UCSD-AML1 (cell line): ENCODE measurements at regions not wholly inside any gene's neighbourhood (a gene's known extent, or its start where the extent isn't known, plus 50 kb on each side); places are given as distances from the start of the nearest gene placed in this dataset.

ENCODE experiments used
- DNase-seq: peaks from one replicate; lab custom pipeline; 2025; ENCODE audit not compliant: unreplicated experiment; lab: John Stamatoyannopoulos, UW

DNA sequence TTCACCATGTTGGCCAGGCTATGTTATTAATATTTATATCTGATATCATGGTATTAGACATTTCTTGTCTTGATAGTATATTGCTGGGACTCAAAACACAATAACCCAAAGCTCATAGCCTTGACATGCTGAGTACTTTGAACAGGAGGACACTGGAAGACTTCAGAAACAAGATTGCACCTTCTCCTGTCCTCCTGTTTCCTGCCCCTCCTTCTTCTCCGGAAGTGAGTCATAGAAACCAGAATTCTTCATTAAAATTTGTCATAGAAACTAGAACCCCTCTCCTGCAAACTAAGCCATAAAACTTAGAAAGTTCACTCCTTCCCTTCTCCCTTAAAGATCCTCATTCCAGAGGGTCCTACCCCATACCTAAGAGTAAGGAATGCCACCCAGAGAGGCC lies 400.2 kb downstream of the SLITRK5 start:
- DNase-seq: no peak

DNA sequence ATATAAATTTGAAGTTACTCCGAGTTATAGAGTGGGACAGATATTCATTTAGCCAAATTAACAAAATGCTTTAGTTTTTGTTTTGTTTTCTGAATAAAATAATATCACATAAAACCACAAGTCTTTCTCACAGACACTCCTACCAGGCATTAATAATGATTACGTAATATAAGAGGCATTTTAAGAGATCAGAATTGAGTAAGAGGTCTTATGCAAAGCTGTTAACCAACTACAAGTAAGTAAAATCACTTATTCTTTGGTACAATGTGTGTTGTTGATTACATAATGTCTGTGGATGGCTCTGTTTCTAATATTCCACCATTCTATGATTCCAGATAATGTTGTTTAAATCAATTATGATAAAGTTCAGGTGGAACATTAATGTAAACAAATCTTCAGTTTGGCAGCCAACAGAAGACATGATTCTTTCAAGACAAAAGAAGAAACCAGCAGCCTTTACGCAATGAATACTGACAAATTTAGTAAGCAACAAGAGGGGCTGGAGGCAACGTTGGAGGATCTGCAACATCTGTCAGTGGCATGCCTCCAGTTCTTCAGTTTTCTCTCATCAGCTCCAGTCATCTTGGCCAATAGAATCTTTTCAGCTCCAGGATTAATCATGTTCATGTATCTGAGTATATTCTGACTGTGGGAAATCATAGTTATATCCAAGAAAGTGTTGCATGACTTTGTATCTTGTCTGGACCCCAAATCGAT lies 403.8 kb downstream of the SLITRK5 start:
- DNase-seq: no peak

DNA sequence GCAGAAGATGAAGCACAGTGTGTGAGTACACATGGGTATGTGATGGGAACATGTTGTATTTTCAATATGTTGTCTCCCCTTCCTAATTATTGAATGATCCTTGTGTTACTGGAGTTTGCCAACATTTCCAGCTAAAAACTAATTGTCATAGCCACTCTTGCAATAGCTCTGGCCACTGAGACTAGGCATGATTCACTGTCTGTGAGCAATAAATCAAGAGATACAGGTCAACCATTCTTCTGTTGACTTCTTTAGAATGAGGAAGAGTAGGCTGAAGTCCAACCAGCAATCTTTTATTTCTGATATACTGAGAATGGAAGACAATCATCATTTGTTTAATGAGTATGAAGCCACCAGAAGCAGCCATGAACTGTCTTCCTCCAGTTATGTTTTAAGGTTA lies 413.9 kb downstream of the SLITRK5 start:
- no peak for DNase-seq

DNA sequence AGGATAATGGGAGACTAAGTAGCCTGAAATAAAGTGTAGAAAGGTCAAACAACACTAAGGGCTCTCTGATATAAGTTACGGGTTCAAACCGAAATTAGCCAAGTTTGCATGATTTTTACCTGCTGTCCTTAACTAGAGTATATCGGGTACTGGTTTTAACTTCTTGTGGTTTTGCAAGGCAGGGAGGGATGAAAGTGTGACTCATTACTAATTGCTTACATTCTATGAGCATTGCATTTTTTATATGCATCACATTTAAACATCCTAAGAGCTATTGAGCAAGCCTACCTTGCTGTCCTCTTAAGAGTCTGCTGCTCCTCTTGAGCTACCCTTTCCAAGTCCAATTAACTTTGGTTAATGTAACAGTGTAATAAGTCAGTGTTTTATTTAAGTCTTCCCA lies 415.4 kb downstream of the SLITRK5 start:
- DNase-seq: no peak

DNA sequence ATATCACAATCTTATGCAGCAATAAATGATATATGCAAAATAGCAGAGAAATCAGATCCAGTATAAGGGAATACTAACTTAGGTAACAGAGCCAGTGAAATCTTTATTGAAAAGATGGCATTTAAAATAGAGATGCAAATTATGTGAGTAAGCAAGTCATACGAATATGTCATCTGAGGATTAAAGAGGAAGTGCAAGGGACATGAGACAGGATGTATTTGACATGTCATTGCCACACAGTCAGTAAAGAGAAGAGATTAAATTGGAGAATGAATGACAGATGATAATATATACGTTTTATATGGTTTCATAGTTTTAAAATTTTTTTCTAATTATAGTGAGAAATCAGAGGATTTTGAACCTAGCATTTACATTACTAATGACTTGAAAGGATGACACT lies 426.4 kb downstream of the SLITRK5 start:
- no peak for DNase-seq

DNA sequence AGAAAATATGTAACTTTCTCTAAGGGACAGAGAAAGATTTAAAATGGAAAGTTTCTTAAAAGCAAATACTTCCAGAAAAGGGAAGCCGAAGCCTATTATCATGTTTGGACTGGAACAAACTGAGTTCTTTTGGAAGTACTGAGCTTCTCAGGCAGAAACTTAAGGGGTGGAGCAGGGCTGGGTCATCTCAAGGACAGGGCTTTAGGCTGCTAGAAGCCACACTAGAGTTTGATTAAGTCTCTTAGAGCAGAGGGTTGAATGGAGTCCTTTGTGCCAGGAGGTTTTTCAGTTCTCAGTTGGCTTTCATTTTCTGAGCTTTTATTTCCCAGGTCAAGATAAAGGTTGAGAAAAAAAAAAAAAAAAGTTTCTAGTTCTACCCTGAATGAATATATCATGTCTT lies 432.7 kb downstream of the SLITRK5 start:
- DNase-seq: no peak

DNA sequence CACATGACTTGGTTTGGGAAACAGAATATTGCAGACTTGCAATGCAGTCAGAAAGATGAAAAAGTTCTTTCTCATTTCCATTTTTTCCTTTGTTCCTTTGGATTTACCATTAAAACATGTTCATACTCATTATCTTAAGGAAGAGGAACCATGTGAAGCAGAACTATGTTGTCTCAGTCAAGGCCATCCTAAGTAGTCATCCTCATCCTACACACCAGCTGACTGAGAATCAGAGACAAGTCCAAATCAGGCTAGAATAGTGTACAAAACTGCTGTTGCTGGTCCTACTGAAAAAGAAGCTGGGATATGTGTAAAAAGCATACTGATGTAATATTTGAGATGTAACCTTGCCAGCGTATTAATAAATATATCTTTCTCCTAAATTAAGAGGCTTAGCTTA lies 433.4 kb downstream of the SLITRK5 start:
- DNase-seq: no peak

DNA sequence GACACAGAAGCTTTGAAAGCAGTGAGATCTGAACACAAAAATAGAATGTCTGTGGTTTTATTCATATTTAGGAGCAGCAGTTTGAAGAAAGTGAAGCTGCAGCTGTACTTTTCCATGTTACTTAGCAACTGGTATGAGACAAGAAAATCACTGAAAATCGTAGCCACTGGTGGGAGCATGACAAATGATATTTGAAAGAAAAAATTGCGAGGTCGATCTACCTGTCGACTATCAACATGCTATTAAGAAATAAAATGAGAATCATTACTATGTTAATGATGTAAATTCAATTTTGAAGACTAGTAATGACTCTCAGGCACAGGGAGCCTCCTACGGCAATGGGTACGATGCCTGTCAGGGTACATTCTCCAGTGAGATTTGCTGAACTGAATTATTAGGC lies 436.4 kb downstream of the SLITRK5 start:
- DNase-seq: no peak

DNA sequence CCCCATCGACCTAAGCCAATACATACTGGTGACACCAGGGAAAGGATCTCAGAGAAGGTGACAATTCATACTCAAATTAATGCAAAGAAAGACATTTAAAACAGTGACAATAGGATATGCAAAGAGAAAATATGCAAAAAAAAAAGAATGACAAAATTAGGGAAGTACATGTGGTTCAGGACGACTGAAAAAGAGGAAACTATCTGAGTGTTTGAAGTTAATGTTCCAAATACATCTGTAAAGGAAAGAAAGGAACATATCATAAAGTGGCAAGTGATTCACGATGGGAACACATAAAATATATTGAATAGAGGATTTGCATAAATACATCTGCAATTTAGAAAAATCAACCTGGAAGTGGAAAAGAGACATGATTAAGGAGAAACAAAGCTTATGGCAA lies 441.4 kb downstream of the SLITRK5 start:
- no peak for DNase-seq

DNA sequence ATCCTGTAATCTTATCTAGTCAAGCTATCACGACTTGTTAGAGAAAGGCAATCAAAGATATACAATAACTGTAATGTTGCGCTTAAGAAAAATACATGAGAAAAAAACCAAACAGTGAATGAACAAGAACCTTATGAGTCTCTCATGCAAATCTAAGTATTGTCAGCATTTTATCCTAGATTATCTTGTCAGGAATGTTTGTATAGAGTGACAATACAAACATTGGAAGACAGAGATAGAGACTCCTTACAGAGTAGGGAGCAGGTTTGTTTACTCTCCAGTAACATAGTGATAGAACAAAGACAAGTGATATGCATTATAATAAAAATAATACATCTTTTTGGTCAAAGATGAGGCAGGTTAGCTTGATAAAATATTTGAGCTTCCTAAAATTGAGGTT lies 444.8 kb downstream of the SLITRK5 start:
- DNase-seq: no peak

DNA sequence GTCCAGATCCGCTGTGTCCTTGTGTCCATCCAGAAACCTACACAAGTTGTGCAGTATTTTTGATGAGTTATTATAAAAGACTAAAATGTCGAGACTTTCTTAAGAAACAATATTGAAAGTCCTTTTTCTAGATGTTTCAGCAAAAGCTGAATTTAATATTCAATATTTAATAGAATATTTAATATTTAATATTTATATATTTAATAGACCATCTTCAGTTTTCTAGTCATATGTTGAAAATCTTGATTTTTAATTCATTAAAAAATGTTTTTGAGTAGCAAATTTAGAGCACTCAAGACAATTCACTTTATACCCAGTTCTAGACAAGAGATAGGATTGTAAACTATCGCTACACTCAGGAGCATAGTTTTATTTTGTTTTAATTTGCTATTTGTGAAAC lies 447.8 kb downstream of the SLITRK5 start:
- no peak for DNase-seq

DNA sequence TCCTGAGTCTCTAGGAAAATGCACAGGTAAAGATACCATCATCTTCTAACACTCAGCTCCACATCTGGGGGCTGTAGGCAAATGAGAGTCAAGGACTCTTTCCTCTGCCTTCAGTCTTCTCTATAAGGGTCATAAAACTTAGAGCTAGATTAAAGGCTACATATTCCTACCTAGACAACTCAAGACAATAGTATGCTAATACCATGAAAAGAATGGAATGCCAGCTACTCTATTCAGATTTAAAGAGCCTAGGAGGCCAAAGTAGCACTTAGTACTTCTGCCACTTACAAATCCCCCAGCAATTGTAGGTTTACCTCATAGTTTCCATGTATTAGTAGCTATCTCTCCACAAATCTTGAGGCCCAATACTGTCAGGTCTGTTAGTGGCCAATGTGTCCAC lies 453.0 kb downstream of the SLITRK5 start:
- no peak for DNase-seq

DNA sequence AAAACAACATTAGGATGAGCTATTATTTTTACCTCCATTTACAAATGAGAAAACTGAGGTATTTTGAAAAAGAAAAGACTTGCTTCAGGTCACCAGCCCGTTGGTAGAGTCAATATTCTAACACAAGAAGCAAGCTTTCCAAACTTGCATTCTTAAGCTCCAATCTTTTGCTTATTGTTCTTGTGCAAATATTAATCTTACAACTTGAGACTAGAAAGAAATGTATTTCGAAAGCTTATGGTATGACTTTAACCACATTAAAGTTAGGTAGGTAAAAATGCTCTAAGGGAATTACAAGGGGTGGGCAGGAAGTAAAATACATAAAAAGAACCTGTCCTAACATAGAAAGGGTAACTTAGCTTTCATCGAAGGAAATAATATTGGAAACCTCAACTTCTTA lies 453.9 kb downstream of the SLITRK5 start:
- DNase-seq: no peak

DNA sequence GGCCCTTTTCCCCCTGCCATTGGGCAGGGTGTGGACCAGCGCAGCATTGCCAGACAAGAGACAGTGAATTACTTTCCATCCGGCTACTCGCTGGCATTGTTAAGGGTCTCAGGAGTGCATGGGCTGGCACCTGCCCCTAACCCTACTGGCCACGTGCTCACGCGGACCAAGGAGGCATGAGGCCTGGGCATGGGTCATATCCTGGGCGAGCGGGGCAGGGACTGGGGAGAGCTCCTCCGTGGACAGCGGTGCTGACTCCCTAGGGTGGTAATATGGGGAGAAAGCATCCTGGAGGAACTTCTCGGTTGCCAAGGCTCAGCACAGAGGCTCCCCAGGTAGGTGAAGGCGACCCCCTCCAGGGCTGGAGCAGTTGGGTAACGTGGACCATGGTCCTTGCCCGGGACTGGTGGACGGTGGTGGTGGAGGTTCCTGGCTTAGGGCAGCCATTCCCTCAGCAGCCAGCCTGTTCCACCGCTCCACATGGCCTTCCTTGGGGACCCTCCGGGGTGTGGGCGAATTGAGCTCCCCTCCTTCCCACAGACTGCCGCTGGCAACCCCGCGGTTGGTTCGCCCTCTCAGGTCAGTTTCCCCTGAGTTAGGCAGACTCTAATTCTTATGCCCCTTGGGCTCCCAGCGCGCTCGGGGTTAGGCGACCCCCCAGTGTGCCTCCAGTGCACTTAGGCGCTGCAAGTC lies 465.1 kb downstream of the SLITRK5 start:
- peak; percentile 3 for DNase-seq

DNA sequence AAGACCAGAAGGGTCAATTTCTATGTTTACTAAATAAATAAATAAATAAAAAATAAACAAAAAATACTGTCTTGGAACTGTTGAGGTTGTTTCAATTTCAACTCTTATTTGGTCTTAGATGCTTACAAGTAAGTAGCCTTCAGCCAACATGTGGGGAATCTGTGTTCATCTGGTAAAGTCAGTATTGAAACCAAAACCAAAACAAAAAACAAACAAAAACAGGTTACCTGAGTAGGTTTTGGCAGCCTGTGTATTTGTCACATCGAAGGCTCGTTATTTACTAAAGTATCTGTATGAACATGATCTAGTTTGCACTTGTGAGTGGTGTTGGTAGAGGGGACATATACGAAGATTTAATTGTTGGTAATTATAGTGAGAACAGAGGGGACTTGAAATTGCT lies 471.5 kb downstream of the SLITRK5 start:
- DNase-seq: no peak

DNA sequence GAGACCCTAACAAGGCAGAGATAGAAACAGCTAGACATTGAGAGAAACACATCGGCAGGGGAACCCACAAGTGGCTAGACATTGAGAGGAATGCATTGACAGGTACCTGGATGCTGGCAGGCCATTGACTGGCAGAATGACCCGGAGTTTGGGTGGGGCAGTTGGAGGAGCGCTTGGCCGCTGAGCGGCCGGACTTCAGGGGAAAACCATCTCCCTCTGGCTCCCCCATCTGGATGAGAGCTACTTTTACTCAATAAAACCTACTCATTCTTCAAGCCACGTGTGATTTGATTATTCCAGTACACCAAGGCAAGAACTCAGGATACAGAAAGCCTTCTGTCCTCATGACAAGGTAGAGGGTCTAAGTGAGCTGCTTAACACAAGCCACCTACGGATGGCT lies 473.4 kb downstream of the SLITRK5 start:
- DNase-seq: no peak

DNA sequence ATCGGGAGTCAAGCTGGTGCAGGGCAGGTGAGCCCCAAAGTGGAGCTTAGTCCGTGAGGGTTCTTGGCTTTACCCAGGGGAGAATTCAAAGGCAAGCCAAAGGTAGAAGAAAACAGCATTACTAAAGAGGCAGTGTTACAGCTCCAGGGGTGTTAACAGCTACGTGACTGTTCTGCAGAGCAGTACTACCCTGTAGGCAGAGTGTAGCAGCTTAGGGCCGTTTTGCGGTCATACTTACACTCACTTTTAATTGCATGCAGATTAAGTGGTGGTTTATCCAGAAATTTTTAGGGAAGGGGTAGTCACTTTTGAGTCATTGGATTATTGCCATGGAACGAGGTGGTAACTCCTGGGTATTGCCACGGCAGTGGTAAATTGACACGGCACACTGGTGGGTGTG lies 482.2 kb downstream of the SLITRK5 start:
- DNase-seq: no peak

DNA sequence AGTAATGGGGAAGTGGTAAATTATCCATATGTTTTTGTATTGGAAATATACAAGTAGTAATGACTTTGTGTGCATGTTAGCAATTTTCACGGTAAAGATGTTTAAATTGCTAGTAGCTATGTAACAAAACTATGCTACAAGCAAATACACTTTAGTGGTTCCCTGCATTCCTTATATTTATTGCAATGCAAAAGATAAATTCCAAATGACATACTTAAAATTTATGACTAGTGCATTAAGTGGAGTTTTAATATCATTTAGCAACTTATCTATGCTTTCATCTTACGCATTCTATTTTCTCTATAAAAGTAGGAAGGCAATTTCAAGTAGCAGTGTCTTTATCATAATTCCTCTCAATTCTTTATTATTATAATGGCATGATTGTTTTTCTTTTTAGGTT lies 482.8 kb downstream of the SLITRK5 start:
- DNase-seq: no peak

DNA sequence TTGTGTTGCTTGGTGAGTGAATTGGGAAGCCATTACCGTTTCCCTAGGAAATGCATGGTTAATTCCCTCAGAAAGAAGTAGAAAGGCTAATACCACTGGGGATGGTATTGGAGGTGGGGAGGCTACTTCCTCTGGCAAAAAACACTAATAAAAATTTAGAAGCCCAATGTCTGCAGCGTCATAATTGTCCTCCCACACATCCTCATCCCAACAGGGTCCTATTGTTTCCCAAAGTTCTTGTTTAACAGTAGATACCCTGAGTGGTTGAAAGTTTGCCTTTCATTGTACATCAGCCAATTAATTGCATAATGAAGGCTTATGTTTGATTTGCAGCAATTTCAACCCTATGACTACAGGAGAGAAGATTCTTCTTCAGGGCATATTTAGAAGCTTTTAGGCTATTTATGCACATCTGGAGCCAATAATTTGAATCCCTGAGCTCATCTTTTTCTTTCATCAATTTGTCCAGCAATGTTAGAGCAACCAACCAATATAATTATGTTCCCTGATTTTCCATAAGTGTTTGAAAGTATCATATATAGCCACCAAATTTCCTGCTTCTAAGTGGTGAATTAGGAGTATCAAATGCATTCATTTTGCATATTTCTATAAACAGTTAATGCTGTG lies 491.0 kb downstream of the SLITRK5 start:
- no peak for DNase-seq

DNA sequence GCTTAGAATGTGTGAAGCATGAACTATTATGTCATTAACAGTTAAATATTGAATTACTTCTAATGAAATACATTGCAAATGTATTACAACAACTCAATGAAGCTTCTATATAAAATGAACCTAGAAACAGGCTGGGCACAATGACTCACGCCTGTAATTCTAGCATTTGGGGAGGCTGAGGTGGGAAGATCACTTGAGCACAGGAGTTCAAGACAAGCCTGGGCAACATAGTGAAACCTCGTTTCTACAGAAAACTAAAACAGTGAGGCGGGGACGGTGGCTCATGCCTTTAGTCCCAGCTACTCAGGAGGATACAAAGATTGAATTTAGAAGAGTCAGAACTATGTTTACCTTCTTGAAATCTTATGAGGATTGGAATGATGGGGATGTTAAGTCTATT lies 505.1 kb downstream of the SLITRK5 start:
- DNase-seq: no peak

DNA sequence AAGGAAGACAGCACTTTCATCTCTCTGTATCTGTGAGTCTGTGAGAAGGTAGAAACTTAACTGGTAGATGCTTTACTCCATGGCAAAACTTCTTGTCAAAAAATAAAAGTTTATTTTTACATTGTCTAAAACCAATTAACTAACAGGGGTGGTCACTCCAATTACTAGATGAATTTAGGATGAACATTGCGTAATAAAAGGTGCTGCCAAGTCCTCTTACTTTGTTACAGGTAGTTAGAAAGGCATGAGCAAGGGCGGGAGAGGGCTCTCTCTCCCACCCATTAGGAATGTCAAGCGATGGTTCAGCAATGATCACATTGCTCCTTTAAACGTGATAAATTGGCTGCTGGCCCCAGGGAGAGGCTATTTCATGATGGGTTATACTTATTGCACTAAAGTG lies 512.3 kb downstream of the SLITRK5 start:
- DNase-seq: no peak

DNA sequence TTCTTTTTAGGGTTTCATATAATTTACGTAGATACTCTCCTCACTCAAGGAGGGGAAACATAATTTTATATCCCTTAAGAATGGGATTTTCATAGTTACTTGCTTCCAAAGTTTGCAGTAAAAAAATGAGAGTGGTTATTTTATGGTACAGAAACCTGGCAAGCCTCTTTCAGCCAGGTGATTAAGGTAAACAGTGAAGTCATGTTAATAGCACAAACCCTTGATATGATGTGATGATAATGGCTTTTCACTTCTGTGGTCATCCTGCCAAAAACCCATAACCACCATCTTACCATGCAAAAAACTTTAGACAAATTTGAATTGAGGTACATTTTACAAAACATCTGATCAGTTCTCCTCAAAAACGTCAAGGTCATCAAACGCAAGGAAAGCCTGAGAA lies 517.8 kb downstream of the SLITRK5 start:
- no peak for DNase-seq

DNA sequence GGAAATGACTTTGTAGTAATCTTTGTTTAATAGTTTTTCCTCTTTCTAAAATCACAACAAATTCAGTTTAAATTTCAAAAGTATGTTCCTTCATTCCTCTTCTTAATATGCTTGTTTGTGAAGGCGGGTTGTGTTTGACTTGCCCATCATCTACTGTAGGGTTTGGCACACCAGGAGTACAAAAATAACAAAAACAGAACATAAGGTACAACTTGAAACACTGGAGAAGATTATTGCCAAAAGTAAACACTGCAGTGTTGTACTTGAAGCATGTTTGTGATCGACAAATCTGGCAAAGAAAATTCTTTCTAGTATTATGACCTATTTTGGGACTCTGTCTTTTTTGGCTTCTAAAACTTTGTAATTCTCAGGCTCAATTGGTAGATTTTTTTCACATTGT lies 518.6 kb downstream of the SLITRK5 start:
- no peak for DNase-seq
